Right renal cortex interstitium (tissue), 3 donors: ENCODE measurements at regions not wholly inside any gene's neighbourhood (a gene's known extent, or its start where the extent isn't known, plus 50 kb on each side); places are given as distances from the start of the nearest gene placed in this dataset.

ENCODE experiments used
- DNase-seq, 3 donors: peaks; one replicate each; pipeline ENCODE4 v3.0.0-alpha.2; 2013; ENCODE audit warnings: low read depth in 3 of 3, low spot score in 2 of 3

DNA sequence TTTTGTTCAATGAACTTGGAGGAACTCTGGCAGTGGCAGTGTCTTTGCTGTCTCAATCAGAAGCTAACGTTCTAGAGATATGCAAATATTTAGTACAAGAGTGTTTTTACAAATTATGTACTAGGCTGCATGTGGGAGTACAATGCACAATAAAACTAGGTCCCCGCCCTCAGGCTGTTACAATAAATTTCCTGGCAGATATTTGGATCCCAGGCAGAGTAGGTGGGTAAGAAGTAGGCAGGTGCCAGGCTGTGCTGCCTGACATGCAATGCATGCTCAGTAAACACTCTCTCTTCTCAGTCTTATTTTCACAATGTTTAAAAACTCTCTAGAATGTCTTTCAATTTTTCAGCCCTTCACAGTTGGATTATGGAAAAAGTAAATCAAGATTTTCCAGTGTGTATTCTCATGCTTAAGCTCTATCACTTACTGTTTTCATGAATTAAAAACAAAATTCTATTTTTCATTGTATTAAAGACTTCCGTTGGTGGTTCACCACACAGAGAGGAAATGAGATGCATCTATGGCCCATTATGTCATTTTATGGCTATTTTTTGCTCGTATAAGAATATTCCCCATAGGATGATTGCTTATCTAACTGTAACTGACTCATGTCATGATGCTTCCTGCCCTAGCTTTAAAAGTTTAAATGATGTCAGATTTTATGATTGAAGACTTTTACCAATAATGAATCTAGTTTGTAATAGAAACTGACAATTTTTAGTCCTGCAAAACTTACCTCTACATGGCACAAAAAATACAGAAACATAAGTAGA, 346.1 kb downstream of the RND3 start:
- DNase-seq: no peak

DNA sequence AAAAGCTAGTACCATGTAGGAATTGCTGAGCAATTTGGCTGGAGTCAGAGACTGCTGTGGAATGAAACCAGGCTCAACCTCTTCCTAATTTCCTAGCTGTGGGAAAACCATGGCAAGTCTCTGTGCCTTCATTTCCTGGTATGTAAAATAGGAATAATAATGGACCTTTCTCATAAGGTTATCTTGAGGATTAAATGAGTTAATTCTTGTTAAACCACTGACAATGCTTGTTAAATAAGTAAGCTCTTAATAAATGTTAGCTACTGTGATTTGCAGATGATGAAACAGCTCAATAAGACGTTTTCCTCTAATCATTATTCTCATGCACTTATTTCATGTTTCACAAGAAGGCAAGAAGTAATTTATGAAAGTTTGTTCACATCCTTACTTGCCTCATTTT, 346.7 kb downstream of the RND3 start:
- no peak for DNase-seq

- DNase-seq: no peak
Observed at GRCh38 chr2:150138587-150138986, 348.9 kb downstream of the RND3 start.

DNA sequence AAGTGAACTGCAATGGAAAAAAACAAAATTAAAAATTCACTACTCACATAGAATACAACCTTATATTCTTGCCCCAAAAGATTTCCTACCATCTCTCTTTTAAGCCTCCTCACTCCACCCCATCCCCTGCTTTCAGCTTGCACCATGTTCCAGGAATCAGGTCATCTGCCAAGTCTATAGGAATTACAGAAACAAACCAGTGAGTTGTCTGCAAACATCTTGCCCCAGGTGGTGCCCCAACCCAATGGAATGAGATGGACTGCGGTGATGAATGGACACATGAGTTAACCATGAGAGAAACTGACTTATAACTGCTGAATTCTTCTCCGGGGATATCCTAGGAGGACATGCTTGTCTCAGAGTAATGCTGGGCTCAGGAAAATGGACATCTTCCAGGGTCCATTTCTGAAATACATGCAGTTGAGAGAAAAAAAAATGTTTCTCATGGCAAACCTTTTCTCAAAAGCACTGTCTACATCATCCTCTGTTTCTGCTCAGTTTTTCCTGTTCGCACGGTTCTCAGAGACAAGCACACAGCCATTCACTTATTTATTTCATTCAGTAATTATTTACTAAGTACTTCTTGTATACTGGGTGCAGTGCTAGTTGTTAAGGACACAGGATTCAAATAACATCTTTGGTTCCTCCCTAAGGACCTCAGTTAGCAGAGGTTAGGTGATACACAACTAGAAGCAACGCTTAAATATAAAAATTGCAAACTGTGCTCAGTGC, 350.0 kb downstream of the RND3 start:
- DNase-seq: no peak

- DNase-seq: no peak
Observed at GRCh38 chr2:150136893-150137292, 350.6 kb downstream of the RND3 start.

- no peak for DNase-seq
Observed at GRCh38 chr2:150136401-150136800, 351.1 kb downstream of the RND3 start.

- no peak for DNase-seq
Observed at GRCh38 chr2:150135223-150135883, 352.1 kb downstream of the RND3 start.

DNA sequence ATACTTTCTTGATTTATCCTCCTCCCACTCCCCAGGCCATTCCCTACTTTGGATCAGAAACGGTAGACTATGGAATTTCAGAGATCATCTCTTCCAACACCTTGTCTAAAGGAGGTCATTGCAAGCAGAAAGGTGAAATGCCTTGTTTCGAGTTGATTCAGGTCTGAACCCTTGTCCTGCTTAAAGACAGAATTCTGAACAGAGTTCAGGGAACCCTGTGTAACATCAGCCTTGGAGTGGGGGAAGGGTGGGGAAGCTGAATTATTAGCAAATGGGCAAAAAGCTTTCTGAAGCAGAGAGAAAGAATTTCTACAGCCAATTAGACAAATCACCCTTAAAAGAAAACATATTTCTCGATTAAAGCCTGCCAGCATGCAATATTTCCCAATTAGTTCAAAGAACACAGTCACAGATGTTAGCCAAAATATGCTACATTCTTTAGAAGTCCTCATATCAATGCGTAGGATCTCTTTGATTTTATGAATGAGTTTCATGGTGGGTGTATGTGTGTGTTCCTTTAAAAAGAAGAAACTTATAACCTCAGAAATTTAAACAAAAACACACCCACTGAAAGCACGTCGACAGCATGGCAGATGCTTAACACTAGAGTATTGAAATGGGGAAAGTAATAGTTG, 353.1 kb downstream of the RND3 start:
- no peak for DNase-seq

GRCh38 chr2:150133623-150134022, 353.8 kb downstream of the RND3 start:
- DNase-seq: no peak

DNA sequence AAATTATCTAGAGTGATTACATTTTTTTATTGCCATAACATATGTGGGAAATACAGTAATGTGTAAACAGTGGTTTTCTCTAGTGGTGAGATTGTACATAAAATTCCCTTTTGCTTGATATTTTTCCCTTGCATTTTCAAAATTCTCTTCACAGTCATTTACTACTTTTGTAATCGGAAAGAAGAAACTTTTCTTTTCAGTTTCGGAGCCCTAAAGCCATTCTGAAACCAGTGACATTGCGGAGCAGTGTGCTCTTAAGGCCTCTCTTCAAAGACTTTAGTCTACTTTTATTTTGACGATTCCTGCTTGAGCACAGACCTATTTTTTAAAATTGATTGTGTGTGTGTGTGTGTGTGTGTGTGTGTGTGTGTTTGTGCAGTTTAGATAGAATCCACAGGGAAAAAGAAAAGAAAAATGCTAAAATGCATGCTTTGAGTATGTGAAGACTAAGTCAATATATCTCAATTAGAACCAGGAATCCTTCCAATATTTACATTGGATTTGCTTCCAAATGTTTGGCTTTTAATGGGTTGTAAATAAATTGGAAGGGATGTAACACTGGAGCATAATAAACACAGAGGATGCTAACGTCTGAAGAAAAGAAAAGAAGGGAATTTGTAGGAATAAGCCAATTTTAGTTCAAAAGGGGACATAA, 357.4 kb downstream of the RND3 start:
- peak in 1 of 3 donors; percentile 60 for DNase-seq

DNA sequence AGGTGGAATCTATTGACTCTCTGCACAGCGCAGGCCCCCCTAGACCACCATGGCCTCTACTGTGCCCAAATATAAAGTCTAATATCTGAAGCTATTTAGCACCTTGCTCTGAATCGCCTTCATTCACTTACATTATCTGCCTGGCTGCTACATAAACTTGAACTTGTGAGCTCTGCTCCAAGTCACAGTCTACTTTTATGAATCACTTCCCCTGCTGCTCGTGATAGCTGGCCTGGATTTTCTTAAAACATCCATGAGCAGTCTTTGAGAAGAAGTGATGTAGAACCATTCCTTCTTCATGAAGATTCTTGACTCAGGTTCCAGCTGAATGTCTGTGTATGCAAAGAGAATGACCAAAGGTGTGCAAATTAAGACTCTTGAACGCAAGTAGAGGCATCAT, 359.5 kb downstream of the RND3 start:
- no peak for DNase-seq

DNA sequence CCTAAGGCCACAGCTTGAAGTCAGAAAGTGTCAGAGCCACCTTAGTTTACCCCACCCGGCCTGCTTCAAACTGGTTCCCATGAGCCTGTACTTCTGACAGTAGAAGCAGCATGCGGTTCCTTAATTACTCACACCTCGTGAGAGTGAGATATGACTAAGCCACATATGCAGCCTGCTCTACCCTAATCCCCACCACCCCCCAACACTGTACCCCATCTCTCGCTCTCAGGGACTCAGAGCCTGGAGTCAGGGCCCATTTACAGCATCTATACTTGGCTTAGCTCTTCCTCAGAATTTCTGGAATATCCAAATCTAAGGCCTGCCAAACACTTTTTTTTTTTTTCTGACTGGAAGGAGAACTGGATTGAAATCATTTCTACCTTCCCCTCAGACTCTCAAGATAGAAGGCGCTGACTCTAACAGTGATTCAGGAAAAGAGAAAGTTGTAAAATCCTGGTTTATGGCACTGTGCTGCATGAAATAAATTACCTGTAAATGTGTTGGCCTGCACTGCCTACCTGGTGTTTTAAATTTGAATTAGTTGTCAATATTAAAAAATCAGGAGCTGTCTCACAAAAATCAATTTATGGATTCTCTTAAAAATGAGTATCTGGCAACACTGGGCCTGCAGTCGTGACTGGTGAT, 360.0 kb downstream of the RND3 start:
- no peak for DNase-seq

- DNase-seq: no peak
Observed at GRCh38 chr2:150126839-150127238, 360.6 kb downstream of the RND3 start.

- no peak for DNase-seq
Observed at GRCh38 chr2:150126143-150126740, 361.2 kb downstream of the RND3 start.

DNA sequence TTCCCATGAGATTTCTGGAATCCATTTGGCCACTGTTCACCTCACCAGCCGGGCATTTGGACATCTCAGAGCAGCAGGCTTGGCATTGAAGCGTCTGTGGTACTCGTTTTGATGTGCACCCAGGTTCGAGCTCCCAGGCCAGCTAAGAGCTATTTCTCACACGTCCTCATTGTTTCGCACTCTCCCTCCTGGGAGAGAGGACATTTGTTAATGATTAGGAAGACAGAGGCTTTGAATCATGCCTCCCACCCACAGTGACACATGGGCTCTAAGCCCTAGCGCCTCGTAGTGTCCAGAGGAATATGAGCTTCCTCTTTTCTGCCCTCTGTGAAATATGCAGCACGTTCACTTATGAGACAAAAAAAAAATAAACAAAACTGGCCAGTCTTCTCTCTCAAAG, 361.8 kb downstream of the RND3 start:
- DNase-seq: no peak

DNA sequence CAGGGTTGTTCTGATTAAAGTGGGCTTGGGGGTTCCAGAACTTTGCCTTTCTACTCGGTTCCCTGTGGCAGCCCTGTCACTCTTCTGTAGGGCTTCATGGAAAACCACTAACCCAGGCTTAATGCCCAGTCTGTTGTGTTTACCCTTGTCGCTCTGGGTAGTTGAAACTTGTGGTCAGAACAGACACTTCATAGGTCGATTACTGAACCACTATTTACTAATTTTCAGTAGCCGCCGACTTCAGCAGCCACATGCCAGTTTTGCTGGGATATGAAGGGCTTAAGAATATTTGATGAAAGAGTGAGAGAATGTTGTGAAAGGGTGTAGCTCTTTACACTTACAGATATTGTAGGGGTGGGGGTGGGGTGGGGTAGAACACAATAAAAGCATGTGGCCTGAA, 362.3 kb downstream of the RND3 start:
- DNase-seq: no peak

DNA sequence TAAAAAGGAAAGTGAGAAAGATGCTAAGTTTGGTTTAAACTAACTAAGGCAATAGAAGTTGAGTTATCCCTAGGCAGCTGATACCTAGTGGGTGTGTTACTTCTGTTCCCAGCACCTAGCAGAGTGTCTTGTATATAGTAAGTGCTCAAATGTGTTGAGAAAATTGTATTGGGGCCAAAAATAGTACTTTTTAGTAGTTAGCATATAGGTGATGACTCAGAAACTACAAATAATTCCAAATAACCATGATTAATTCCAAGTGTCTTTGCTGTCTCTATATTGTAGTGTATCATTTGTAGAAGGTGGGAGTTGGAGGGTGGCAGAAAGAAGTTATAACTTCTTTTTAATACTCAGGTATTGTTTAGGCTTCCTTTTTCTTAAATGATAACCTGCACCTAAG, 362.7 kb downstream of the RND3 start:
- DNase-seq: no peak

DNA sequence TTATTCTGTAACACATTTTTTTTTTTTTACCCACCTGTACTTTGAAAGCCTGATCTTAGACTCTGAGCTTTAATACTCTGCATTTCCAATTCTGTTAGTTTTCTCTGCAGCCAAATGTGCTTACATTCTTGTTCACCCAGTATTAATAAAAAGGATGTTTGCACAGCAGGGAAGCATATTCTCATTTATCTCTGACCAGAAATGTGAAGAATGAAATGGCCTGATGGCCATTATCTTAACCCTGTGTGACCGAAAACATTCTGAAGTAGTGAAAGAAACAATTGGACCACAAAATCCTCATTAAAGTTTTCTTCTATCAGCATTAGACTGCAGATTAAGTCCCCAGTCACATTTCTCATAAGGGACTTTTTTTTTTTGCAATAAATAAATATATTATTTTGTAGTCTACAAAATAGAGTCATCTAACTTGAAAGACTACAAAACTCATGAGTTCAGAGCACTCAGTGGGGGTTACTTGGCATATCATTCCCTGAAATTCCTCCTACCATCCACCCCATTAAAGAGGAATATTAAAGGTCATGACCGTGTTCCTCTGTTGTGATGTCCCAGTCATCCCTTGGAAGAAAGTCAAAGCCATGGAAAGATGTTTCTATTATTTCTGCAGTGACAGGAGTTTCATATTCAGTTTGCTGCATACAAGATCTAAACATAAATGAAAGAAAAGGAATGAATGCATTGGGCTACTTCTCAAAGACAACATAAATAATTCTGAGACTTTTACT, 364.4 kb downstream of the RND3 start:
- DNase-seq: no peak

DNA sequence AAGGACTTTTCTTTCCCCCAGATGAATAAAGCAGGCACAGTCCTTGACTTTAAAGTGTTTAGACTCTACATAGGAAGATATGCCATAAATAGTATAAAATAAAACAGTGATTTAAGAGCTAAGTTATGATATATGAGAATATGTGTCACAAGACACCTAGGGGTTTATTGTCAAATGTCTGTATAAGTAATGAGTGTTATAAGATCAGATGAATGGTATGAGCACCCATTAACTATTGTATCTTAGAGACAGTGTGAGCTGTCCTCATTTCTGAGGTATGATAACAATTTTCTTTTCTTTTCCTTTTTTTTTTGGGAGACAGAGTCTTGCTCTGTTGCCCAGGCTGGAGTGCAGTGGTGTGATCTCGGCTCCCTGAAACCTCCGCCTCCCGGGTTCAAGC, 365.3 kb downstream of the RND3 start:
- no peak for DNase-seq
